OCI-LY3 (cell line): ENCODE measurements at regions not wholly inside any gene's neighbourhood (a gene's known extent, or its start where the extent isn't known, plus 50 kb on each side); places are given as distances from the start of the nearest gene placed in this dataset.

Experiments
- H2AFZ ChIP-seq: fragments of 200-600, 300-600 bp; shearing (Covaris generic); 2 replicates; pipeline ENCODE4 v1.6.0; 2014; ENCODE audit warnings: antibody characterized with exemption, low read depth, low read length
- H3K27ac ChIP-seq: fragments of 200-600, 300-600 bp; sonication (generic); 2 replicates; pipeline ENCODE4 v1.5.1; 2014; ENCODE audit warnings: mild to moderate bottlenecking, low read length, moderate library complexity, mixed read lengths
- H3K27me3 ChIP-seq: fragments of 200-600, 300-600 bp; sonication (generic); 2 replicates; pipeline ENCODE4 v1.6.1; 2014; ENCODE audit warnings: low read depth, low read length, mixed read lengths
- H3K36me3 ChIP-seq: fragments of 200-600, 300-600 bp; sonication (generic); replicated peaks from 2 replicates; pipeline ENCODE3; 2014; ENCODE audit warnings: low read depth, low read length, mixed read lengths
- H3K4me1 ChIP-seq: fragments of 300-600, 200-600 bp; sonication (generic); 2 replicates; pipeline ENCODE4 v1.6.1; 2014; ENCODE audit warnings: low read length, mixed read lengths
- H3K4me2 ChIP-seq: fragments of 200-600, 300-600 bp; sonication (generic); 2 replicates; pipeline ENCODE4 v1.6.1; 2014; ENCODE audit warnings: low read length, mixed read lengths
- H3K4me3 ChIP-seq: fragments of 300-600, 200-600 bp; sonication (generic); 2 replicates; pipeline ENCODE4 v1.5.1; 2014; ENCODE audit warnings: antibody characterized with exemption, mild to moderate bottlenecking, low read length, moderate library complexity
- H3K79me2 ChIP-seq: fragments of 300-600, 200-600 bp; shearing (Covaris generic); 2 replicates; pipeline ENCODE4 v1.6.1; 2014; ENCODE audit warnings: mild to moderate bottlenecking, low read length, mixed read lengths
- H3K9ac ChIP-seq: fragments of 300-600, 200-600 bp; shearing (Covaris generic); 2 replicates; pipeline ENCODE4 v1.6.0; 2014; ENCODE audit warnings: mild to moderate bottlenecking, low read length, moderate library complexity
- H3K9me3 ChIP-seq: fragments of 200-600, 300-600 bp; shearing (Covaris generic); 2 replicates; pipeline ENCODE4 v1.6.1; 2014; ENCODE audit warnings: low read length, mixed read lengths; ENCODE audit not compliant: insufficient read depth
- H4K20me1 ChIP-seq: fragments of 200-600, 300-600 bp; sonication (generic); 2 replicates; pipeline ENCODE4 v1.6.1; 2016; ENCODE audit warnings: low read length, mixed read lengths; ENCODE audit not compliant: insufficient read depth
- EZH2phosphoT487 ChIP-seq: fragments of 200-600 bp; shearing (Covaris generic); IDR thresholded peaks from 2 replicates; pipeline ENCODE4 v1.6.1; 2018; ENCODE audit warnings: antibody characterized with exemption, mixed run types, low read depth
- TF ChIP-seq, protein P1 (sequence below): fragments of 200-600, 300-600 bp; sonication (generic); IDR thresholded peaks from 2 replicates; pipeline ENCODE4 v1.5.1; 2014; ENCODE audit warnings: antibody characterized with exemption, low read length, low read depth

DNA sequence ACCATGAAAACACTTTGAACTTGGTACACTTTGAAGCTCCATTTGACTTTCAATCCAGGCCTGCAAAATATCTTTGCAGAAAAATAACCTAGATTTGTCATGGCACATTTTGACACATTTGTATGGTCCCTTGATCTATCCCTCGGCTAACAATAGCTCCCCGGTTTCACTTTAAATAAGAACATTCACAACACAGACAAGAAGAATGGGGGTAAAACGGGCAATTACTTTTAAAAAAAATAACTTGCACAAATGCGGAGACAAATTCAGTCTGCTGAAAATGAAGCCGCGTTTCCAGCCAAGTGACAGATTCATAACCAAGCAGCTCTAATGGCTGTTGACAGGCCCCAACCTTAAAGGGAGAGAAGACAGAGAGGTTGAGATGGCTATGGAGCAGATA lies 218.2 kb downstream of the NPHP4 start:
- Histone ChIP-seq H3K27ac (no peak overlapping the region), H3K4me1 (no peaks in the 10 kb centered on the region), H3K9ac (no peak overlapping the region), H3K4me2 (no peak overlapping the region), H3K9me3 (no peaks in the 10 kb centered on the region), H3K4me3 (no peak overlapping the region), H4K20me1 (no peaks in the 10 kb centered on the region), H3K36me3 (no peaks in the 10 kb centered on the region), H3K79me2 (no peaks in the 10 kb centered on the region), H3K27me3 (no peaks in the 10 kb centered on the region; the same call in 1 of the 2 replicates), H2AFZ (no peak overlapping the region)
- TF ChIP-seq, protein P1, sequence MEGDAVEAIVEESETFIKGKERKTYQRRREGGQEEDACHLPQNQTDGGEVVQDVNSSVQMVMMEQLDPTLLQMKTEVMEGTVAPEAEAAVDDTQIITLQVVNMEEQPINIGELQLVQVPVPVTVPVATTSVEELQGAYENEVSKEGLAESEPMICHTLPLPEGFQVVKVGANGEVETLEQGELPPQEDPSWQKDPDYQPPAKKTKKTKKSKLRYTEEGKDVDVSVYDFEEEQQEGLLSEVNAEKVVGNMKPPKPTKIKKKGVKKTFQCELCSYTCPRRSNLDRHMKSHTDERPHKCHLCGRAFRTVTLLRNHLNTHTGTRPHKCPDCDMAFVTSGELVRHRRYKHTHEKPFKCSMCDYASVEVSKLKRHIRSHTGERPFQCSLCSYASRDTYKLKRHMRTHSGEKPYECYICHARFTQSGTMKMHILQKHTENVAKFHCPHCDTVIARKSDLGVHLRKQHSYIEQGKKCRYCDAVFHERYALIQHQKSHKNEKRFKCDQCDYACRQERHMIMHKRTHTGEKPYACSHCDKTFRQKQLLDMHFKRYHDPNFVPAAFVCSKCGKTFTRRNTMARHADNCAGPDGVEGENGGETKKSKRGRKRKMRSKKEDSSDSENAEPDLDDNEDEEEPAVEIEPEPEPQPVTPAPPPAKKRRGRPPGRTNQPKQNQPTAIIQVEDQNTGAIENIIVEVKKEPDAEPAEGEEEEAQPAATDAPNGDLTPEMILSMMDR = no peak
- TF ChIP-seq EZH2phosphoT487 = no peak

DNA sequence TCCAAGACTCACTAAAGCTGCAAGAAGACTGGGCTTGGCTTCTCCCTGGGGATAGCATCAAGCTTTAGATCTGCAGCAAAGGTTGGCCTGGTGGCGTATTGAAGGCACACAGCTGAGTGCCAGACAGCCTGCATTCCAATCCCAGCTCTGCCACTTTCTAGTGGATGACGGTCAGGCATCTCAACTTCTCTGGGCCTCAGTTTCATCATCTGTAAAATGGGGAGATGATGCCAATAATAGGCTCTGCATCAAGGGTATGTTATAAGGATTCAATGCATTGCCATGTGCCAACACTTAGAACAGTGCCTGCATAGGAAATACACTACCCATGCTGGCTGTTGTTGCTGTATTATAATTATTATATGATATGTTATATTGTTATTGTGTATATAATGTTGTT lies 220.4 kb downstream of the NPHP4 start:
- no peak overlapping the region for H3K4me3 ChIP-seq
- H3K4me1 ChIP-seq = no peaks in the 10 kb centered on the region
- no peak for TF ChIP-seq EZH2phosphoT487
- TF ChIP-seq, protein P1 = no peak
- H3K27me3 ChIP-seq = no peaks in the 10 kb centered on the region; the same call in 1 of the 2 replicates
- no peak overlapping the region for H3K27ac ChIP-seq
- H2AFZ ChIP-seq = no peak overlapping the region
- no peaks in the 10 kb centered on the region for H3K9me3 ChIP-seq
- H3K79me2 ChIP-seq = no peaks in the 10 kb centered on the region
- H4K20me1 ChIP-seq = no peaks in the 10 kb centered on the region
- no peak overlapping the region for H3K9ac ChIP-seq
- no peak overlapping the region for H3K4me2 ChIP-seq
- H3K36me3 ChIP-seq = no peaks in the 10 kb centered on the region

DNA sequence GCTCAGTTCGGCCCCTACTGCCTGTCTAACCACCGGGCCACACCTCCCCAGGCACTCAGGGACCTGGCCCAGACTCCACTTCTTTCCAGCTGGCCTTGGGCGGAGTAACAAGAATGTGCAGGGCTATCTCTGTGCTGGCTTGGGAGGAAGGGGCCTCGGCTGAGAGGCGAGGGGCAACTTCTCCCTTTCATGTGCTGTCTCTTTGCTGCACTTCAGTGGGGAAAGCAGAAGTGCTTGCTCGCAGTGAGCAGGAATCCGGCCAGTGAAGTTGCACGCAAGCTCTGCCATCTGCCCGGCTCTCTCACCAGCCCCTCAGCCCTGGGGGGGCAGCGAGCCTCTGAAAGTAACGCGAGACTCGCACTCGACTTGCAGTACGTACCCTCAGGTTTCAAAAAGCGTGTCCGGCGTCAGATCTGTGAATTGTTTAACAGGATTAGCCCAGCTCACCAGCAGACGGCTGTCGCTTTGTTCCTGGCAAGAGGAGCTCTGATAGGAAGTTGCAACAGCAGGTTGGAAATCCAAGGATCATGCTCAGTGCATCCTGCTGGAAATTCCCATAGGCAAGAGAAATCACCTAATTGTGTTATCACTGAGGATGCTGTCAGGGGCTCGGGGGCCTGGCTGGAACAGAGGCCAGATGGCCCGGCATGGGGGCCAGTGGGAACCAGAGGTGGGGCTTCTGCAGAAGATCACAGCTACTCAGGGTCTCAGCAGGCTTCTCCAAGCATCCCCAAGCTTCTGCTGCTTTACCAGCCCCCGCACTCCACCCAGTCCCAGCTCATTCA lies 221.1 kb downstream of the NPHP4 start:
- no peaks in the 10 kb centered on the region for H3K4me1 ChIP-seq
- H2AFZ ChIP-seq = no peak overlapping the region
- TF ChIP-seq, protein P1 = no peak
- no peak for TF ChIP-seq EZH2phosphoT487
- no peaks in the 10 kb centered on the region for H3K79me2 ChIP-seq
- no peak overlapping the region for H3K9ac ChIP-seq
- H3K27ac ChIP-seq = no peak overlapping the region
- H3K36me3 ChIP-seq = no peaks in the 10 kb centered on the region
- H3K27me3 ChIP-seq = no peaks in the 10 kb centered on the region; the same call in 1 of the 2 replicates
- H4K20me1 ChIP-seq = no peaks in the 10 kb centered on the region
- H3K9me3 ChIP-seq = no peaks in the 10 kb centered on the region
- no peak overlapping the region for H3K4me2 ChIP-seq
- H3K4me3 ChIP-seq = no peak overlapping the region

DNA sequence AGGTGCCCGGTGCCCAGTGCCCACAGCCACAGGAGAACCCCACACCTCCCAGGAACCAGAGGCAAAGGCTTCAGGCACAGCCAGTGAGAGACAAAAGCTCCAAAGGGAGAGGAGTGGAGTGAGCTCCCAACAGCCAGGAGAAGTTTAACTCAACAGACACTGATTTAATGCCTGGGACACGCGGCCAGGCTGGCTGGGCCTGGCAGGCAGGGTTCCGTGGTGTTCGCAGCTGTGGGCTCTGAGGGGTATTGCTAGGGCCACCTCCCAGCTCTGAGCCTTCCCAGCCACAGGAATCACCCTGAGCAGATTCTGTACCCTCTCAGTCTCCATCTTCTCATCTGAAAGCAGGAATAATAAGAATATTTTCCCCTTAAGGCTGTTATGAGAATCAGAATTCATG lies 222.5 kb downstream of the NPHP4 start:
- H2AFZ ChIP-seq = no peak overlapping the region
- H3K9me3 ChIP-seq = no peaks in the 10 kb centered on the region
- no peaks in the 10 kb centered on the region for H3K36me3 ChIP-seq
- no peaks in the 10 kb centered on the region; the same call in 1 of the 2 replicates for H3K27me3 ChIP-seq
- no peak overlapping the region for H3K4me3 ChIP-seq
- no peak overlapping the region for H3K27ac ChIP-seq
- H4K20me1 ChIP-seq = no peaks in the 10 kb centered on the region
- H3K9ac ChIP-seq = no peak overlapping the region
- no peaks in the 10 kb centered on the region for H3K79me2 ChIP-seq
- no peak for TF ChIP-seq EZH2phosphoT487
- TF ChIP-seq, protein P1 = no peak
- no peaks in the 10 kb centered on the region for H3K4me1 ChIP-seq
- H3K4me2 ChIP-seq = no peak overlapping the region
